ENCODE measurements at regions not wholly inside any gene's neighbourhood (a gene's known extent, or its start where the extent isn't known, plus 50 kb on each side); places are given as distances from the start of the nearest gene placed in this dataset.

DNA sequence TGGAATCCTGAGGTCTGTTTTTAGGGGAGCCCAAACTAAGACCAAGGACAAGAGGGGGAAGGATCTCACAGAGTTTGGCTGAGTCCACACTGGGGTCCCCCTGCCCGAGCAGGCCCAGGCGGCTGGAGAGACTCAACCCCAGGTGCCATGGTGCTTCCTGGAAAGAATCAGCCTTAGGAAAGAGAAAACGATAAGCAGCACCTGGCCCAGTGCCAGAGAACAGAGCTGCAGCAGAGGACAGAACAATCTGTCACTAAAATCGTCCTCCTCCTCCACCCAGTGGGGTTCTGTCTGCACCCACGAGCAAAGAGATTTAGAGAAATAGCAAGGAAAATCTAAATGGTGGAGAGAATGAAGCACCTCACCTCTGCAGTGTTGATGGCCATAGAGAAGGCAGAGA, 470.5 kb downstream of the BCOR start:
- Histone ChIP-seq H3K79me2 (ENCODE audit: low read length) (no peaks in the 10 kb centered on the region), H2AFZ (ENCODE audit: low read depth, low read length) (no peak overlapping the region), H3K4me3 (ENCODE audit: low read length) (no peak overlapping the region), H3K9ac (ENCODE audit: low read length) (no peak overlapping the region), H3K27ac (ENCODE audit: low read length) (no peak overlapping the region), H3K9me3 (ENCODE audit: insufficient read depth, low read length) (no peaks in the 10 kb centered on the region), H3K36me3 (replicated peaks; ENCODE audit: low read depth, low read length) (no peaks in the 10 kb centered on the region), H4K20me1 (ENCODE audit: insufficient read depth, low read length) (no peaks in the 10 kb centered on the region), H3K4me2 (ENCODE audit: low read length) (no peak overlapping the region), H3K27me3 (ENCODE audit: low read depth, low read length) (no peaks in the 10 kb centered on the region), H3K4me1 (ENCODE audit: low read length) (no peaks in the 10 kb centered on the region)
- no peak for TF ChIP-seq EZH2phosphoT487 (IDR thresholded peaks at IDR 0.05; ENCODE audit: low read depth)
- TF ChIP-seq, protein P1, sequence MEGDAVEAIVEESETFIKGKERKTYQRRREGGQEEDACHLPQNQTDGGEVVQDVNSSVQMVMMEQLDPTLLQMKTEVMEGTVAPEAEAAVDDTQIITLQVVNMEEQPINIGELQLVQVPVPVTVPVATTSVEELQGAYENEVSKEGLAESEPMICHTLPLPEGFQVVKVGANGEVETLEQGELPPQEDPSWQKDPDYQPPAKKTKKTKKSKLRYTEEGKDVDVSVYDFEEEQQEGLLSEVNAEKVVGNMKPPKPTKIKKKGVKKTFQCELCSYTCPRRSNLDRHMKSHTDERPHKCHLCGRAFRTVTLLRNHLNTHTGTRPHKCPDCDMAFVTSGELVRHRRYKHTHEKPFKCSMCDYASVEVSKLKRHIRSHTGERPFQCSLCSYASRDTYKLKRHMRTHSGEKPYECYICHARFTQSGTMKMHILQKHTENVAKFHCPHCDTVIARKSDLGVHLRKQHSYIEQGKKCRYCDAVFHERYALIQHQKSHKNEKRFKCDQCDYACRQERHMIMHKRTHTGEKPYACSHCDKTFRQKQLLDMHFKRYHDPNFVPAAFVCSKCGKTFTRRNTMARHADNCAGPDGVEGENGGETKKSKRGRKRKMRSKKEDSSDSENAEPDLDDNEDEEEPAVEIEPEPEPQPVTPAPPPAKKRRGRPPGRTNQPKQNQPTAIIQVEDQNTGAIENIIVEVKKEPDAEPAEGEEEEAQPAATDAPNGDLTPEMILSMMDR (IDR thresholded peaks at IDR 0.05; ENCODE audit: low read depth, low read length), result no peak

DNA sequence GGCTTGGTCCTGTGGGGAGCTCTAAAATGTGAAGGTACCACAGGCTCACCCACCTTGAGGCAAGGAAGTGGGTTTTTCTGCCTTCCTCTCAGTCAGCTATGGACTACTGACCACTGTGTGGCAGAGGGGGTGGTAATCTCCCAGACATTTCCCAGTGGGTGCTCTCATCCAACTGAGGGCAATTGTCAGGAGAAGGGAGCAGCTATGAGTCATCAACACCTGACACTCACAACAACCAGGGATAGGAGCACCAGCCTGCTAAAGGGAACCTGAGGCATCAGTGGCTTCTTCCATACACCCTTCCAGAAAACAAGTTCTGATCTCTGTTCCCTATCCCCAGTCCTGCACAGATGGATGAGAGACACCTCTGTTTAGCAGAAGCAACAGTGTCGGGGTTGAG, 468.8 kb downstream of the BCOR start:
- Histone ChIP-seq H2AFZ (ENCODE audit: low read depth, low read length) (no peak overlapping the region), H3K27me3 (ENCODE audit: low read depth, low read length) (no peaks in the 10 kb centered on the region), H3K4me1 (ENCODE audit: low read length) (no peaks in the 10 kb centered on the region), H3K9me3 (ENCODE audit: insufficient read depth, low read length) (no peaks in the 10 kb centered on the region), H3K4me2 (ENCODE audit: low read length) (no peak overlapping the region), H3K36me3 (replicated peaks; ENCODE audit: low read depth, low read length) (no peaks in the 10 kb centered on the region), H3K79me2 (ENCODE audit: low read length) (no peaks in the 10 kb centered on the region), H3K27ac (ENCODE audit: low read length) (no peak overlapping the region), H3K4me3 (ENCODE audit: low read length) (no peak overlapping the region), H3K9ac (ENCODE audit: low read length) (no peak overlapping the region), H4K20me1 (ENCODE audit: insufficient read depth, low read length) (no peaks in the 10 kb centered on the region)
- TF ChIP-seq EZH2phosphoT487 (IDR thresholded peaks at IDR 0.05; ENCODE audit: low read depth), result no peak
- TF ChIP-seq, protein P1 (IDR thresholded peaks at IDR 0.05; ENCODE audit: low read depth, low read length), result no peak

- H3K27me3 ChIP-seq (ENCODE audit: low read depth, low read length), result no peaks in the 10 kb centered on the region
- H3K4me1 ChIP-seq (ENCODE audit: low read length), result no peaks in the 10 kb centered on the region
- no peak overlapping the region for H3K4me2 ChIP-seq (ENCODE audit: low read length)
- TF ChIP-seq, protein P1 (IDR thresholded peaks at IDR 0.05; ENCODE audit: low read depth, low read length), result no peak
- no peak for TF ChIP-seq EZH2phosphoT487 (IDR thresholded peaks at IDR 0.05; ENCODE audit: low read depth)
- no peaks in the 10 kb centered on the region for H4K20me1 ChIP-seq (ENCODE audit: insufficient read depth, low read length)
- H3K9ac ChIP-seq (ENCODE audit: low read length), result no peak overlapping the region
- no peak overlapping the region for H2AFZ ChIP-seq (ENCODE audit: low read depth, low read length)
- no peak overlapping the region for H3K4me3 ChIP-seq (ENCODE audit: low read length)
- H3K79me2 ChIP-seq (ENCODE audit: low read length), result no peaks in the 10 kb centered on the region
- H3K36me3 ChIP-seq (replicated peaks; ENCODE audit: low read depth, low read length), result no peaks in the 10 kb centered on the region
- no peak overlapping the region for H3K27ac ChIP-seq (ENCODE audit: low read length)
- H3K9me3 ChIP-seq (ENCODE audit: insufficient read depth, low read length), result no peaks in the 10 kb centered on the region
Measured at GRCh38 chrX:39630344-39630743, 467.4 kb downstream of the BCOR start.

DNA sequence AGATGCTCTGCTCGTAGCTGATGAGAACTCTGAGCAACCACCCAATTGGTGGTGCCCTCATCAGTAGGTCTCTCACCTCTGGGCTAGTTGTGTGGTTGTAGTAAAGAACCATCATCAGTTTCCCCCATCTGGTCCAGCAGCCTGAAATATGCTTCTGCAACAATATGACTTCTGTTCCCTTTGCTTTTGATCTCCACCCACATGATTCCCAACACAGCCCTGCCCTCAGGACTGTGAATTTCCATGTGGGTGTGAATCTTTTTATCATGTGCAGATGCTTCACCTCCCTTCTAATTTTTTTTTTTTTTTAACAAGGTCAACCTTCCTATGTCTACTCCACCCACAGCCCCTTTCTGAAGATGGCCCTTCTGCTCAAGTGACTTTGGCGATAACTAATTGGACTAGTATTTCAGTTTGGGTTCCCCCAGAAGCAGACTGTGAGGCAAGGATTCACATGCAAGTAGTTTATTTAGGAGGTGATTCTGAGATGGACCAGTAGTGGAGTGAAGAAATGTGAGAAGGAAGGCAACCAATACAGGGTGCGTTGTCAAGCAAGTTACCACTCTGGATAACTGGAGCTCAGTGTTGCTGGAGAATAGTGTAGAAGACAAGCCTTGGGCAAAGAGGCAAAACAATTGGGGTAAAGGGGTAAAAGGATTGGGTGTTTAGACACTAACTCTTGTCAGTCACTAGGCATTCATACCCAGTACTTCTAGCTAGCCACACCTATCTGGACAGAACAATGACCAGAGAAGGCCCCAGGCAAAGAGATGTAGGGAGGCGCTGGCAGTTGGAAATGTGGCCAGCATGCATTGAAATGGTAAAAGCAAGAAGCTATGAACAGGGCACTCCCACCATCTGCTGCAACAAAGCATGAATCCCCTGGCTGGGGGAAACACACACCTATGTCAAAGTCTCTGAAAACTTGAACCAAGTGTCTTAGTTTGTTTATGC, 466.2 kb downstream of the BCOR start:
- H3K4me1 ChIP-seq (ENCODE audit: low read length), result no peaks in the 10 kb centered on the region
- no peak overlapping the region for H3K9ac ChIP-seq (ENCODE audit: low read length)
- no peaks in the 10 kb centered on the region for H3K27me3 ChIP-seq (ENCODE audit: low read depth, low read length)
- H3K27ac ChIP-seq (ENCODE audit: low read length), result no peak overlapping the region
- no peaks in the 10 kb centered on the region for H3K36me3 ChIP-seq (replicated peaks; ENCODE audit: low read depth, low read length)
- no peak overlapping the region for H2AFZ ChIP-seq (ENCODE audit: low read depth, low read length)
- no peaks in the 10 kb centered on the region for H3K9me3 ChIP-seq (ENCODE audit: insufficient read depth, low read length)
- TF ChIP-seq EZH2phosphoT487 (IDR thresholded peaks at IDR 0.05; ENCODE audit: low read depth), result no peak
- TF ChIP-seq, protein P1 (IDR thresholded peaks at IDR 0.05; ENCODE audit: low read depth, low read length), result no peak
- no peaks in the 10 kb centered on the region for H3K79me2 ChIP-seq (ENCODE audit: low read length)
- no peak overlapping the region for H3K4me2 ChIP-seq (ENCODE audit: low read length)
- no peak overlapping the region for H3K4me3 ChIP-seq (ENCODE audit: low read length)
- no peaks in the 10 kb centered on the region for H4K20me1 ChIP-seq (ENCODE audit: insufficient read depth, low read length)

Measured in OCI-LY3 (cell line).